GM18511 (cell line): ENCODE measurements at regions not wholly inside any gene's neighbourhood (a gene's known extent, or its start where the extent isn't known, plus 50 kb on each side); places are given as distances from the start of the nearest gene placed in this dataset.

Experiments used
- ATAC-seq: cut with Tn5 transposase; IDR thresholded peaks from one replicate; pipeline ENCODE4 v1.9.1; 2021; ENCODE audit warnings: mild to moderate bottlenecking, moderate library complexity; ENCODE audit not compliant: unreplicated experiment

DNA sequence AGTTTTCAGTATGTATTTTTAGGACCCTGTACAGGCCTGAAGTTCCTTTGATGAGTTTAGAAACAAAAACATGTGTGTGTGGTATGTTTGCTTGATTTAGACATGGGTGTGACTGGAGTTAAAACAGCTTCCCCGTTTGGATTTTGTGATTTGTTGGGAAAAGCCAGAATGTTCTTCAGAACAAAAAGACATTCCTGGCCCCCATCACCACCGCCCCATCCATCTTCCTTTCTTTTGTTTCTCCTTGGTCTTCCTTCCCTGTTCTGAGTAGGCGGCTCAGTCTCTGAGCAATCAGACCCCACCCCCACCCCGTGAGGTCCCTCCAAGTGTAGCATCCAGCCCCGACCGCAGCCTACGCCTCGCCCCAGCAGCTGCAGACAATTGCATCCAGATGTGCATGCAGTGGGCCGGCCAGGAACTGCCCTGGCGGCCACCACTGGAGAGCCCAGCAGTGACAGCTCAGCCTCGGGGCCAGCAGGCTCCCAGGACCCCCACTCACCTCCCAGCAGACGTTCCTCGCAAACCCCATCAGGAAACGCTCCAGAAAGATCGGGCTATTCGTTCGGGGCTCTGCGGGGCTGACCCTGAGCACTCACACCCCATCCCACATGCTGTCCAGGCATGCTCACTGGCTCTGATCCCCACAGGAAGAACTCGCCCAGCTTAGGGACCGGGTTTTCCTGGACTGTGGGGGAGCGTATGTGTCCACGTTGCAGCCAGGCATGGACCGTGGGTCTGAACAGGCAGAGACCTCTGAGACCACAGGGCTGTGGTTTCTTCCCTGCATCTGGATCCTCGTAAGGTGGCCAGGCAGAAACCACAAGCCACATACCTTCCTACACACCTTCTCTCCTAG lies 99.8 kb upstream of the CDH5 start:
- ATAC-seq, result no peak

GRCh38 chr16:66265556-66266141 lies 100.8 kb upstream of the CDH5 start:
- ATAC-seq, result no peak

- ATAC-seq, result no peak
Observed at GRCh38 chr16:66265048-66265415, 101.5 kb upstream of the CDH5 start.

DNA sequence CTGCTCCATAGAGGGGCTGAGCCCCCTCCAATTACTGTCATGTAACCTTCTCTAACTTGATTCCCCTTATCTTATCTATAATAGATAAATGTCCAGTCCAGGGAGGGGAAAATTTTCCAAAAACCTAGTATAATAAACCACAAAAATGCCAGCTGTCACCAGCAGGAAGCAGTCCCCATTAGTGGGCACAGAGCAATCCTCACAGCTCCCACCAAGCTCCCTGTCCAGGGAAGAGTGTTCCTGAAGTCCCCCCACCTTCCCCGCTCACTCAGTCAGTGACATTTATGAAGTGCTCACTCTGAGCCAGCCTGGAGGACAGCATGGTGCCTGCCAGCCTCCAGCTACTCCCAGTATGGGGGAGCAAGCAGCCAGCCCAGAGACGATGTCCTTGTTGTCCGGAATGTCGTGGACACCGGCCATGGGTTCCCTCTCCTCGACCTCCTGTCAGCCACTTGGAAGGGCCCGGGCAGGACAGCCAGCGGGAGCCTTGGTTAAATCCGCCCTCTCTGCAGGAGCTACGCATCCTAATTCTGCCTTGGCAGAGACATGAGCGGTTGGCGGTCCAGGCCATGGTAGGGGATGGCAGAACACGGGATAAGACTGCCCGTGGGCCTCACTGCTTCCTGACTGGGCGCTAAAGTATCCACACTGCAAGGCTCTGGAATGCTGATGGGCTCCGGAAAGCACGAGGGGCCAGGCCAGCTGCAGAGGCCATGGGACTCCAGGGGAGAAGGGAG lies 102.0 kb upstream of the CDH5 start:
- no peak for ATAC-seq

DNA sequence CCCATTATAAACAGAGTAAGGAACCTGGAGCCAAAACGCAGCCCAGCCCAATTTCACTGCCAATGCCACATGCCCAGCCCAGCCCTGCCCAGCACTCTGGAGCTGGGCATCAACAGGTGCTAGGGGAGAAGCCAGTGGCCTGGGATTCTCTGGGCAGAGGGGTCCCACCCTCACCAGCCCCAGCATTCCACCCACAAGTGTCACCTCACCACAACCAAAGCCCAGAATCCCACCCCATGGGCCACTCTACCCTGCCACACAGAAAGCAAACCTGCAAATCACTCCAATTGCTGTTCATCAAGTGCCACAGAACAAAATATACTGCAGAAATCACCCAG lies 102.5 kb upstream of the CDH5 start:
- no peak for ATAC-seq

DNA sequence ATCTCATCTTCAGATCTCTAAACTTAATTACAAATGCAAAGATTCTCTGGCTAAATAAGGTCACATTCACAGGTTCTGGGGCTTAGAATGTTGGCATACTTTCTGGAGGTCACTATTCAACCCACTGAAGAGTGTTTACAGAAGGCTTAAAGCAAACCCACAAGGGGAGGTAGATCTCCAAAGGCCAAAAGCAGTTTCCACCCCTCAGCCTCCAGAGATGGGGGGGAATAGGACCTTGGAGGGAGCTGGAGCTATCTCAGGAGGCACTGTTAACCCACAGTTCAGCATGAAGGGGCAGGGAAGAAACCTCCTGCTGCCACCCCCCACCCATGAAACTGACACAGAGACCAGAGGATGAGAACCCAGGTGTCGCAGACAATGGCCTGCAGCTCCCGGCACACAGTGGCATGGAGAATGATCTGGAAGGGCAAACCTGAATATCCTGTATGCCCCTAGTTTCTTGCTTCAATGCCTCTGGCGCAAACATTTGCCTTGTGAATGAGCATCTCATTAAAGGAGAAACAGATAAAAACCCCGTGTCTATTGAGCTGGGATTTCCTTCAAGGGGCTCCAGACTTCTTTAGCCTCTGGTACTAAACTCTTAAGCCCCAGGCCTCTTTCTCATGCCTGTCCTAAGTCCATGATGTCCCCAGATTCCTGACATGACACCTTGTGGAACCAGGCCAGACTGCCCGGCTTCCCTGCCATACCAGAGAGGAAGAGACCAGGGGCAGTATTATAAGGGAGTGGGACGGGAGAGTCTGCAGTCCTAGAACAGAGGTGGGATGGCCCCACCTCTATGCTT lies 103.1 kb upstream of the CDH5 start:
- no peak for ATAC-seq

DNA sequence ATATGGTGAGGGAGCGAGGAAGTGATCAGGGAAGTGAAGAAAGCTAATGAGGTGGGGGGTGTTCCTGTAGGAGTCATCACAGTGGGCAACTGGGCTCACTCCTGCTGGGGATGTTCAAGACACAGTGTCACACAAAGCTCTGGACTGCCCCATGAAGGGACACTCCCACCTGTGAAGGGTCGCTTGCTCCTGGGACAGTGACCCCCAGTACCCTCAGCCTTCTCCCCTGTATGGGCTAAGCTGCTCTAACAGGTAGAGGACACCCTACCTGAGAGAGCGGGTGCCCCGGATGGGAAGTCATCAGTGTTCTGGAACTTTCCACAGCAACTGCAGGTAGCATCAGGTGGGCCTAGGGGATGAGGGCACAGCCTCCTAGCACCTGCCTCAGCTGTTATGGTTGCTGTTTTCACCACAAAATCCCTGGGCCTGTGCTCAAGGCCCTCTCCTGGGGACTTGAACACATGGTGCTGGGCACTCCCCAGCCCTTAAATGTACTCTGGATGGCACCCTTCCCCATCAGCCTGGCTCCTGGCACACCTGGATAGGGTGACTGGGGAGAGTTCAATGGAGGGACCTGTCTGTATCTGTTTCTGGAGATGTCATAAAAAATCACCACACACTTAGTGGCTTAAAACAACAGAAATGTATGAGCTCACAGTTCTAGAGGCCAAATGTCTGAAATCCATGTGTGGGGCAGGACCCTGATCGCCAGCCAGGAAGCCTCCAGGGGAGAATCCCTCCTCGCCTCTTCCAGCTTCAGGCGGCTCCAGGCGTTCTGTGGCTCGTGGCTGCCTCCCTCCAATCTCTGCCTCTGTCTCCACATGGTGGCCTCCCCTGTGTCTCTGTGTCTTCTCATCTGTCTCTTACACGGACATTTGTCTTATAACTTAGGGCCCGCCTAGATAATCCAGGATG lies 104.0 kb upstream of the CDH5 start:
- no peak for ATAC-seq

DNA sequence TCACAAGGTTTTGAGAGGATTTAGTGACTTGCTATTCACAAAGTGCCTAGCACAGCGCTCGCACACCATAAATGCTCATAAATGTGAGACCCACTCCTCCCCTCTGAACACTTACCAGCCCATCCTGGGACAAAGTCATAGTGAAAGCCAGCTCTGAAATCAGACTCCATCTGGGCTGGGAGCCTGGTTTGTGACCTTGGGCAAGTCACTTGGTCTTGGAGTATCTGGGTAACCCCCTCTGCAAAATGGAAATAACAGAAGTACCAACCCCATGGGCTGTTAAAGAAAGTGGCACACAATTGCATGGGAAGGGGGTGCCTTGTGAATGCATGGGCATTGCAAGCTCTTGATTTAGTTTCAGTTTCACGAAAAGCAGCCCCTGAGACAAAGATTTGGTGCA lies 104.7 kb upstream of the CDH5 start:
- ATAC-seq, result no peak

DNA sequence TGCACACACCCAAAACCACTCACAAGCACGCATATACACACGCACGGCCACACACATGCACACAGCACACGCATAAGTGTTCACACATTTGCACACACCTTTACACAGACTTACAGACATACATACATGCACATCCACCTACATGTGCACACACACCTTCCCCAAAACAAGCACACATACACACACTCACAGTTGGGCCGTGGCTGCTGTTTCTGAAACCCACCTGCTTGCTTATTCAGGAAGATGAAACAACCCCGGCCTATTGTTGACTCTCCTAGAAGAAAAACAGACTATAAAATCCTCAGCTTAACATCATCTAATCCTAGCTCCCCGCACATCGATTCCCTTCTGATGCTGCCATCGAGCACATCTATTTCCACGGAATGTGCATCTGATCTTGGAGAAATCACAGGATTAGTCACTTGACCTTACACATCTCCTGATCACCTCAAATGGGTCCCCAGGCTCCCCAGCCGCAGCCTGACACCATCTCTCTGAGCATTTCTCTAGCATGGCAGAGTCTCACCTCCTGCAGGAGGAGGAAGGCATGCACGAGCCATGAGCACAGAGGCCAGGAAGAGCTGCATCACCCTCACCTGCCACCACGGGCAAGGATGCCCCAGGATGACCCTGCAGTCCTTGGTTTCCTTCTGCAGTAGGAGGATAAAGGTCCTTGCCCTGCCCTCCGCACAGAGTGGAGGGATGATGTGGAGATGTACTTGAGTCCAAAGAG lies 105.8 kb upstream of the CDH5 start:
- ATAC-seq, result no peak

DNA sequence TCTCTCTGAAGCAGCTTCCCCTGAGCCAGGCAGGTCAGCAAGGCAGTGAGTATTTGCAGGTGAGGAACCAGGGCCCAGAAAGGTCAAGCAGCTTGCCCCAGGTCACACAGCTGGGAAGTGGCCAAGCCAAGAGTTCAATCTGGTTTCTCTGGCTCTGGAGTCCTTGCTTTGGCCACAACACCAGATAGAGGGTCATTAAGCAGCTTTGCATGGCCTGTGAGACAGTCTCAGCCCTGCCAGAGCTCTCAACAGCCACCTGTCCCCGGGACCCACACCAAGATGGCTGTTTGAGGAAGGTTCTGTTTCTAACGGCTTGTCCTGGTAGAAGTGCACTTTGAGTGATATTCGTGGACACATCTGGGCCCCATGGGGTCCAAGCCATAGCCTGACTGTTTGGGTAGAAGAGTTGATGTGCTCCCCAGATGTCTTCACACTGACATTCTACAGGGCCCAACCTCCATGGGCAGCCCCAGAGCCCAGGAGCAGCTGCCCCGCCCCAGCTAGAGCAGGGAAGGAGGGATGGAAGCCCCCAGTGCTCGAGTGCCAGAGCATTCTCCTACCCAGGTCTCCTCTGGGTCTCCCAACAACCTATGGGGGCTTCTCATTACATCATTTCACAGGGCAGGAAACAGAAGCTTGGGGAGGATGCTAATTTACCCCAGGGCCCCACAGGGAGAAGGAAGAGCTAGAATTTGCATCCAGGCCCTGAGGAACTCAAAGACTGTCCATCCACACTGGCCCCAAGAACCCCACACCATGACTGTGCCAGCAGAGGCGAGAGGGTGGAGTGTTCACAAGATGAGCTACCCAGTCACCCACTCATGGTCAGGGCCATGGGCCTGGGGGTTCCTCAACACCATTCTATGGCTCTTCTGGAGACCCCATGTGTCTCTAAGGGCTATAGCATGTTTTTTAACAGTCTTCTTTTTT lies 107.3 kb upstream of the CDH5 start:
- ATAC-seq, result no peak

- no peak for ATAC-seq
Observed at GRCh38 chr16:66256919-66257318, 109.6 kb upstream of the CDH5 start.

DNA sequence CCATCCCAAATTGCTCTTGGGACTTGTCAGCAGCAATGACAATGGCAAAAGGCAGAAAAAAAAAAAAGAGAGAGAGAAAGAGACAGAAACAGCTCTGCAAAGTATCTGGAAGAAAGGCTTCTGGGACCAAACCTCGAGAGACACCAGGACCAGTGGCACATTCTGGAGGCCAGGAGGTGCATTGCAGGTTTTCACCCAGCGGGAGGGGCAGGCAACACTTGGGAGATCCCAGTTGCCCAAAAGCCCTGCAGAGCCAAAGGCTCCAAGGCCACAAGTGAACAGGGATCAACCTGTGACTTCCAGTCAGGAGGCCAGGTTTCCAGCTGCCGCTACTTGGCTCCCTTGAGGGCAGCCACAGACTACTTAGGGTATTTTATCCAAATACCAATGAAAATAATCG lies 110.8 kb upstream of the CDH5 start:
- ATAC-seq, result no peak

- ATAC-seq, result no peak
Observed at GRCh38 chr16:66254751-66255150, 111.7 kb upstream of the CDH5 start.

- ATAC-seq, result no peak
Observed at GRCh38 chr16:66254106-66254505, 112.4 kb upstream of the CDH5 start.

DNA sequence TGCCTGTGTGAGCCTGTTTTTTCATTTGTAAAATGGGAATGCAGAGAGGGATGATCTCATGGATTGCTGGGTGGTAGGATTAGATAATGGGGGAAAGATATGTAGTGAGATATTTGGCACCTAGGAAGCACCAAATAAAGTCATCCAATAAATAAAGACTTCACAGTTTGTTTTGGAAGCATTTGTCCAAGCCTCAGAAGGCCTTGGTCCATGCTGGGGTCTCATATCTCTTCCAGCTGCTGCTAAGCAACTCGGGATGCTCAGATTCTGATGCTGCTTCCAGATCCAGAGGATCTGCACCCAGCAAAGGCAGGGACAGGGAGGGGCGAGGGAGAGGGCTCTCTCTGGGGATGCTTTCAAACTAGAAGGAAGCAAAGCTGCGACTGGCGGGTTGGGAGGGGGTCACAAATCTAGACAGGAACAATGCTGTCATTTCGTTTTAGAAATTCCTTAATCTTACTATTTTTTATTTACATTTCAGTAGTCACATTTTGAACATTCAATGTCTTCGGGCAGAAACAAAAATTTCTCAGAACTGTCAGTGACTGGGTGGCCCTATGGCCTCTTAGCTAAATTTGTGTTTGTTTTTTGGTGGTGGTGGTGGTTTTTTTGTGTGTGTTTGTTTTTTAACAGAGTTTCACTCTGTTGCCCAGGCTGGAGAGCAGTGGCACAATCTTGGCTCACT lies 114.9 kb upstream of the CDH5 start:
- ATAC-seq, result no peak

- no peak for ATAC-seq
Observed at GRCh38 chr16:66250686-66251431, 115.6 kb upstream of the CDH5 start.
